IMR-90 (cell line): ENCODE measurements at regions not wholly inside any gene's neighbourhood (a gene's known extent, or its start where the extent isn't known, plus 50 kb on each side); places are given as distances from the start of the nearest gene placed in this dataset.

ENCODE experiments used
- ATAC-seq: fragments of 200-7000 bp; cut with Tn5 transposase; 2 replicates; pipeline ENCODE4 v1.9.1; 2020; ENCODE audit warnings: low read depth, mild to moderate bottlenecking, moderate library complexity
- BruUV-seq: library from RNA; stranded (reverse); fragments of 400-500 nt; replicated peaks from 2 replicates; lab custom pipeline; 2021; lab: Mats Ljungman, UMichigan
- CTCF ChIA-PET: fragments of 300-600 bp; formaldehyde crosslinking; extraction: SDS; loops from one replicate; lab custom pipeline; 2021; ENCODE audit warnings: antibody characterized with exemption; lab: Yijun Ruan, JAX
- POLR2A ChIA-PET: fragments of 300-600 bp; sonication (Branson Sonifier 250); formaldehyde crosslinking; loops from one replicate; lab custom pipeline; 2022; ENCODE audit warnings: antibody characterized with exemption; ENCODE audit not compliant: unreplicated experiment; lab: Charles Lee
- DNase-seq: peaks from one replicate; pipeline ENCODE4 v3.0.0; 2013
- H2AFZ ChIP-seq: replicated peaks from 2 replicates; pipeline ENCODE3; 2013; ENCODE audit warnings: low read length, mild to moderate bottlenecking; ENCODE audit not compliant: poor library complexity
- H2AK5ac ChIP-seq: 2 replicates; pipeline ENCODE4 v1.6.1; 2013; ENCODE audit warnings: low read depth, low read length, inconsistent platforms
- H2AK9ac ChIP-seq: replicated peaks from 2 replicates; pipeline ENCODE3; 2013; ENCODE audit warnings: mild to moderate bottlenecking, low read depth, low read length, moderate library complexity; ENCODE audit not compliant: poor library complexity
- H2BK120ac ChIP-seq: 2 replicates; pipeline ENCODE4 v1.6.1; 2013; ENCODE audit warnings: low read depth, low read length, inconsistent platforms
- H2BK15ac ChIP-seq: 3 replicates; pipeline ENCODE4 v1.6.1; 2013; ENCODE audit warnings: low read depth, low read length, inconsistent platforms
- H2BK20ac ChIP-seq: 2 replicates; pipeline ENCODE4 v1.6.1; 2013; ENCODE audit warnings: low read depth, mild to moderate bottlenecking, inconsistent platforms, low read length, moderate library complexity
- H2BK5ac ChIP-seq: 2 replicates; pipeline ENCODE4 v1.6.1; 2013; ENCODE audit warnings: mild to moderate bottlenecking, low read depth, low read length, inconsistent platforms; ENCODE audit not compliant: poor library complexity, severe bottlenecking
- H3K14ac ChIP-seq: replicated peaks from 2 replicates; pipeline ENCODE4 v1.6.1; 2013; ENCODE audit warnings: low read depth, low read length, inconsistent platforms
- H3K18ac ChIP-seq: 2 replicates; pipeline ENCODE4 v1.6.1; 2013; ENCODE audit warnings: low read depth, low read length, control low read depth
- H3K23ac ChIP-seq: 2 replicates; pipeline ENCODE4 v1.6.1; 2013; ENCODE audit warnings: low read depth, low read length, inconsistent platforms
- H3K27ac ChIP-seq: 2 replicates; pipeline ENCODE4 v1.5.1; 2013; ENCODE audit warnings: mild to moderate bottlenecking, control low read depth, low read length; ENCODE audit not compliant: insufficient read depth
- H3K27me3 ChIP-seq: 2 replicates; pipeline ENCODE4 v1.6.1; 2013; ENCODE audit warnings: low read length; ENCODE audit not compliant: control insufficient read depth, insufficient read depth
- H3K36me3 ChIP-seq: 2 replicates; pipeline ENCODE4 v1.6.1; 2013; ENCODE audit warnings: low read length, mixed read lengths; ENCODE audit not compliant: control insufficient read depth, insufficient read depth
- H3K4ac ChIP-seq: 2 replicates; pipeline ENCODE4 v1.6.1; 2013; ENCODE audit warnings: low read depth, low read length, inconsistent platforms
- H3K4me1 ChIP-seq: 2 replicates; pipeline ENCODE4 v1.6.1; 2013; ENCODE audit warnings: low read length, mixed read lengths; ENCODE audit not compliant: control insufficient read depth, insufficient read depth
- H3K4me2 ChIP-seq: 2 replicates; pipeline ENCODE4 v1.6.1; 2013; ENCODE audit warnings: low read depth, mild to moderate bottlenecking, control low read depth, low read length, moderate library complexity
- H3K4me3 ChIP-seq: 2 replicates; pipeline ENCODE4 v1.5.1; 2013; ENCODE audit warnings: low read depth, mild to moderate bottlenecking, control low read depth, low read length, moderate library complexity; ENCODE audit not compliant: insufficient read depth
- H3K56ac ChIP-seq: 2 replicates; pipeline ENCODE4 v1.6.1; 2013; ENCODE audit warnings: low read length, inconsistent platforms; ENCODE audit not compliant: insufficient read depth; ENCODE audit errors: extremely low read depth
- H3K79me1 ChIP-seq, 2 experiments: 2 replicates each; pipeline ENCODE4 v1.6.1; 2013; ENCODE audit warnings: low read length in 2 of 2, inconsistent platforms in 1 of 2, low read depth in 1 of 2
- H3K9ac ChIP-seq: 2 replicates; pipeline ENCODE4 v1.6.1; 2013; ENCODE audit warnings: low read depth, low read length, control low read depth
- H3K9me1 ChIP-seq: 2 replicates; pipeline ENCODE4 v1.6.1; 2013; ENCODE audit warnings: low read length, inconsistent platforms; ENCODE audit not compliant: insufficient read depth
- H3K9me3 ChIP-seq: 2 replicates; pipeline ENCODE4 v1.6.1; 2013; ENCODE audit warnings: low read length; ENCODE audit not compliant: control insufficient read depth, insufficient read depth
- H4K20me1 ChIP-seq: 2 replicates; pipeline ENCODE4 v1.6.1; 2013; ENCODE audit warnings: low read length, inconsistent platforms; ENCODE audit not compliant: insufficient read depth
- H4K5ac ChIP-seq: 2 replicates; pipeline ENCODE4 v1.6.1; 2013; ENCODE audit warnings: mild to moderate bottlenecking, low read depth, low read length, control low read depth
- H4K8ac ChIP-seq, 2 experiments: 2 replicates each; pipeline ENCODE4 v1.6.1; 2013; ENCODE audit warnings: low read depth in 2 of 2, low read length in 2 of 2, control low read depth in 1 of 2, inconsistent platforms in 1 of 2
- H4K91ac ChIP-seq: 2 replicates; pipeline ENCODE4 v1.6.1; 2013; ENCODE audit warnings: low read depth, low read length, inconsistent platforms; ENCODE audit not compliant: insufficient read depth
- MAZ ChIP-seq: IDR thresholded peaks from 2 replicates; pipeline ENCODE4 v1.6.1; 2012; ENCODE audit warnings: low read depth, mild to moderate bottlenecking, low read length, improper control_type of control experiment, moderate library complexity, borderline replicate concordance
- MXI1 ChIP-seq: IDR thresholded peaks from 2 replicates; pipeline ENCODE4 v1.6.1; 2012; ENCODE audit warnings: low read depth, mild to moderate bottlenecking, low read length, moderate library complexity, borderline replicate concordance
- POLR2A ChIP-seq: IDR thresholded peaks from 2 replicates; pipeline ENCODE4 v1.6.1; 2012; ENCODE audit warnings: mild to moderate bottlenecking, low read depth, low read length
- RAD21 ChIP-seq: IDR thresholded peaks from 2 replicates; pipeline ENCODE4 v1.6.1; 2012; ENCODE audit warnings: low read length, improper control_type of control experiment
- WGBS, 2 experiments: methylation state at CpG; one replicate each; pipeline versions ENCODE4 v1.1.5 to v1.1.7; 2013; ENCODE audit warnings: missing lambda C conversion rate in 2 of 2; ENCODE audit not compliant: insufficient read length in 1 of 2; ENCODE audit errors: extremely low coverage in 2 of 2; 5-methylcytosine and 5-hydroxymethylcytosine counted together
- dilution Hi-C: fragments of 300-500 bp; cut with HindIII; formaldehyde crosslinking; loops from one replicate; pipeline ENCODE4 v1.14.3; 2018; ENCODE audit warnings: low sequenced_read_pairs; ENCODE audit not compliant: unreplicated experiment
- in situ Hi-C: fragments of 300-500 bp; cut with MboI; formaldehyde crosslinking; loops from 3 replicates; pipeline ENCODE4 v1.14.3; 2019; ENCODE audit warnings: low sequenced_read_pairs, inconsistent platforms, mixed read lengths
- intact Hi-C: fragments of 100-400 bp; cut with micrococcal nuclease; formaldehyde crosslinking; loops from 2 replicates; pipeline ENCODE4 v1.10.0; 2022

DNA sequence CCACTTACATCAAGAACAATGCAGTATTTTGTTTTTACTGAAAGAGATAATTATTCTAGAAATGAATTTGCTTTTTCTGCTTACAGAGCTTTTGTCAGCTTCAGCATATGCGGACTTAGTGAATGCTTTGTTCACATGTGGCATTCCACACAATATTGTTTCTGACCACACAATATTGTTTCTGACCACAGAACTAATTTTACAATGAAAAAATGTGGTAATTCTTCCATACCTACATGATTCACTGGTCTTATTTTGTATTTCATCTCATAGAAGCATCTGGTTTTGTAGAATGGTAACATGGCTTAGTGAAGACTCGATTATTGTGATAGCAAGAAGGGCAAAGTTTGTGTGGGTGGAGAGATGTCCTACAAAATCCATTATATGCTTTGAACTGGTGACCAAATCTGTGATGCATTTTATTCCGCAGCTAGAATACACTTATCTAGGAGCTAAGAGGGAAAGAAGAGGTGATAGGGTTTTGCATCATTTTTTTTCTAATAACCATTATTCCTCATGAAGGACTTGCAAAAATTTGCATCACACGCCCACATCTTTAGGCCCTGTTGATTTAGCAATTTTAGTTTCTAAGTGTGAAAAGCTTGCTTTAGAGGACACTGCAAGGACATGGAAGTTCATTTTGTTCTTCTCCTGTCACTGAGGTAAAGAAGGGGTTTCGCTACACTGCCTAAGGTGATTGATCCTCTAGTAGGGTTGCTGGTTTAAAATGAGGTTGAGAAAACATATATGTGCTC is 75.3 kb downstream of the HLX start:
- no peak overlapping the region for H4K91ac ChIP-seq
- intact Hi-C loops (loop anchor here (5.0 kb wide), 1 partner anchor 72 kb away; no protein-coding TSS in a partner anchor), dilution Hi-C loops (no loop called here), in situ Hi-C loops (no loop called here)
- H2AK5ac ChIP-seq, result no peak overlapping the region
- no peak overlapping the region for H3K4ac ChIP-seq
- no peak overlapping the region for H4K5ac ChIP-seq
- no peak overlapping the region for H2BK5ac ChIP-seq
- peaks cover 4% of the 10 kb centered on the region for H3K9me3 ChIP-seq
- H3K27me3 ChIP-seq, result no peaks in the 10 kb centered on the region
- H3K27ac ChIP-seq, result no peak overlapping the region
- TF ChIP-seq POLR2A (no peak), MXI1 (no peak), RAD21 (no peak), MAZ (no peak)
- CTCF ChIA-PET, result no interaction called here
- no peaks in the 10 kb centered on the region for H3K36me3 ChIP-seq
- no peak overlapping the region for H3K14ac ChIP-seq
- ATAC-seq, result no peak
- H2BK15ac ChIP-seq, result no peak overlapping the region
- H4K8ac ChIP-seq, result no peak overlapping the region
- WGBS, 2 experiments, result no CpG with 5 or more reads among the region's 5 CpGs
- H3K23ac ChIP-seq, result no peak overlapping the region
- H3K79me1 ChIP-seq, result no peaks in the 10 kb centered on the region
- peaks cover 2% of the 10 kb centered on the region; the same call in 1 of the 2 replicates for H3K4me1 ChIP-seq
- no peak overlapping the region for H3K4me3 ChIP-seq
- H3K9ac ChIP-seq, result no peak overlapping the region
- no TSS peak for BruUV-seq
- no peak overlapping the region for H2AK9ac ChIP-seq
- no peaks in the 10 kb centered on the region for H4K20me1 ChIP-seq
- H3K9me1 ChIP-seq, result no peaks in the 10 kb centered on the region
- H2BK20ac ChIP-seq, result no peak overlapping the region
- DNase-seq, result no peak
- no peak overlapping the region for H3K18ac ChIP-seq
- POLR2A ChIA-PET, result no interaction called here
- H3K4me2 ChIP-seq, result no peak overlapping the region
- no peak overlapping the region for H2AFZ ChIP-seq
- no peak overlapping the region for H2BK120ac ChIP-seq
- no peak overlapping the region for H3K56ac ChIP-seq
